Mammary epithelial cell (primary cell): ENCODE measurements at regions not wholly inside any gene's neighbourhood (a gene's known extent, or its start where the extent isn't known, plus 50 kb on each side); places are given as distances from the start of the nearest gene placed in this dataset.

Experiments used
- EZH2 ChIP-seq: IDR thresholded peaks from 2 replicates; pipeline ENCODE4 v1.6.1; 2012; ENCODE audit warnings: low read length, inconsistent platforms, borderline replicate concordance
- TF ChIP-seq, protein P1 (sequence below), 2 donors: IDR thresholded peaks in 1 of 2; conservative IDR thresholded peaks in 1 of 2; 2 replicates each; pipeline ENCODE4 v1.5.1; 2011 to 2012; ENCODE audit warnings: inconsistent platforms in 2 of 2, low read length in 2 of 2, mild to moderate bottlenecking in 2 of 2, control low read depth in 1 of 2, low read depth in 1 of 2; ENCODE audit not compliant: insufficient read depth in 1 of 2; ENCODE audit errors: extremely low read depth in 1 of 2

DNA sequence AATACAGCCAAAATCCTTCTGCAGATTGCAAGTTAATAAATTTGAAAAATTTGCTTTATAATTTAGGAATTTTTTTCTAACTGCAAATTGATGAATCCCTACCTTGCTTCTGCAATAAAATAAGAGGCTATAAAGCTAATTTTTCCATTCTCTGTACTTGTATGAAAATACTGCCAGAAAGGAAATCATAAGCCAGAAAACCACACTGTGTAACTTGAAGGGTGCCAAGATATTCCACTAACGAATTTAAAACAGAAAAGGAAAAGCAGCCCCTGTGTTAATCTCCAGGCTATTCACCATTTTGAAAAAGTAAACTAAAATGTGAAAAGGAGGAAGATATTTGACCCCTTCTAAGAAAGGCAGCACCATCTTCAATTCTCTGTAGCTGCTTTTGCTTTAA lies 557.9 kb upstream of the ZNF385D start:
- TF ChIP-seq, protein P1, sequence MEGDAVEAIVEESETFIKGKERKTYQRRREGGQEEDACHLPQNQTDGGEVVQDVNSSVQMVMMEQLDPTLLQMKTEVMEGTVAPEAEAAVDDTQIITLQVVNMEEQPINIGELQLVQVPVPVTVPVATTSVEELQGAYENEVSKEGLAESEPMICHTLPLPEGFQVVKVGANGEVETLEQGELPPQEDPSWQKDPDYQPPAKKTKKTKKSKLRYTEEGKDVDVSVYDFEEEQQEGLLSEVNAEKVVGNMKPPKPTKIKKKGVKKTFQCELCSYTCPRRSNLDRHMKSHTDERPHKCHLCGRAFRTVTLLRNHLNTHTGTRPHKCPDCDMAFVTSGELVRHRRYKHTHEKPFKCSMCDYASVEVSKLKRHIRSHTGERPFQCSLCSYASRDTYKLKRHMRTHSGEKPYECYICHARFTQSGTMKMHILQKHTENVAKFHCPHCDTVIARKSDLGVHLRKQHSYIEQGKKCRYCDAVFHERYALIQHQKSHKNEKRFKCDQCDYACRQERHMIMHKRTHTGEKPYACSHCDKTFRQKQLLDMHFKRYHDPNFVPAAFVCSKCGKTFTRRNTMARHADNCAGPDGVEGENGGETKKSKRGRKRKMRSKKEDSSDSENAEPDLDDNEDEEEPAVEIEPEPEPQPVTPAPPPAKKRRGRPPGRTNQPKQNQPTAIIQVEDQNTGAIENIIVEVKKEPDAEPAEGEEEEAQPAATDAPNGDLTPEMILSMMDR (conservative IDR thresholded peaks at IDR 0.05 in 1 of 2, IDR thresholded peaks at IDR 0.05 in 1 of 2; ENCODE audit: extremely low read depth in 1 of 2, insufficient read depth in 1 of 2, low read depth in 1 of 2, low read length in 2 of 2), result no peak
- TF ChIP-seq EZH2, result no peak
